ENCODE measurements at regions not wholly inside any gene's neighbourhood (a gene's known extent, or its start where the extent isn't known, plus 50 kb on each side); places are given as distances from the start of the nearest gene placed in this dataset.
"Not testable (repeated sequence)": the region's sequence is repeated elsewhere in the genome, so short reads cannot be mapped to it uniquely, and the experiment has no call there.

DNA sequence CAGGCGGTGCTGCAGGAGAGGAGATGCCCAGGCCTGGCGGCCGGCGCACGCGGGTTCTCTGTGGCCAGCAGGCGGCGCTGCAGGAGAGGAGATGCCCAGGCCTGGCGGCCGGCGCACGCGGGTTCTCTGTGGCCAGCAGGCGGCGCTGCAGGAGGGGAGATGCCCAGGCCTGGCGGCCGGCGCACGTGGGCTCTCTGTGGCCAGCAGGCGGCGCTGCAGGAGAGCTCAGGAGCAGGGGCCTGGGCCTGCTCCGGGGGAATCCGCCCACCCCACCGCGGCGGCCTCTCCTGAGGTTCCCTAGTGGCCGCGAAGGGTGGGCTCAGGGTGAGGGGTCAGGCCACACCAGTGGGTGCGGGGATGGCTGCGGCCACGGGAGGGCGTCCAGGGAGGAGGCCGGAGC, 75.9 kb downstream of the OR4F16 start:
- DNase-seq; H3K27ac ChIP-seq (ENCODE audit: low read depth in 2 of 2, low read length in 2 of 2); H3K9me3 ChIP-seq (ENCODE audit: control insufficient read depth in 2 of 3, insufficient read depth in 1 of 3, low read length in 3 of 3); H3K36me3 ChIP-seq (ENCODE audit: control insufficient read depth in 2 of 3, insufficient read depth in 3 of 3, low read length in 3 of 3); H3K4me1 ChIP-seq (ENCODE audit: control insufficient read depth in 2 of 3, insufficient read depth in 2 of 3, low read depth in 1 of 3, low read length in 3 of 3); intact Hi-C loops (cut with DNase I); H3K9ac ChIP-seq (ENCODE audit: low read length in 3 of 3); H3K27me3 ChIP-seq (ENCODE audit: control insufficient read depth, insufficient read depth, low read length); H3K4me3 ChIP-seq (ENCODE audit: low read length in 3 of 3); FAIRE-seq: not testable (repeated sequence)

DNA sequence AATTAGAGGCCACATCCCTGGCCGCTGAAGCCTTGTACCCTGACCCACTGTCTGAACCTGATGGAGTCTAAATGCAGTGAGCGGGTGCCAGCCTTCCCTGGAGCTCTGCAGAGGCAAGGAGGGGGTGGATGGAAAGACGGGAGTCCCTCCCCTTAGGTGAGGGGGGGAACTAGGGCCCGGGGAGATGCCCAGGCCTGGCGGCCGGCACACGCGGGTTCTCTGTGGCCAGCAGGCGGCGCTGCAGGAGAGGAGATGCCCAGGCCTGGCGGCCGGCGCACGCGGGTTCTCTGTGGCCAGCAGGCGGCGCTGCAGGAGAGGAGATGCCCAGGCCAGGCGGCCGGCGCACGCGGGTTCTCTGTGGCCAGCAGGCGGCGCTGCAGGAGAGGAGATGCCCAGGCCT, 77.3 kb downstream of the OR4F16 start:
- intact Hi-C loops (cut with DNase I); H3K27me3 ChIP-seq (ENCODE audit: control insufficient read depth, insufficient read depth, low read length); H3K4me1 ChIP-seq (ENCODE audit: control insufficient read depth in 2 of 3, insufficient read depth in 2 of 3, low read depth in 1 of 3, low read length in 3 of 3); FAIRE-seq; H3K27ac ChIP-seq (ENCODE audit: low read depth in 2 of 2, low read length in 2 of 2); H3K4me3 ChIP-seq (ENCODE audit: low read length in 3 of 3); H3K9ac ChIP-seq (ENCODE audit: low read length in 3 of 3); H3K9me3 ChIP-seq (ENCODE audit: control insufficient read depth in 2 of 3, insufficient read depth in 1 of 3, low read length in 3 of 3); H3K36me3 ChIP-seq (ENCODE audit: control insufficient read depth in 2 of 3, insufficient read depth in 3 of 3, low read length in 3 of 3); DNase-seq: not testable (repeated sequence)

DNA sequence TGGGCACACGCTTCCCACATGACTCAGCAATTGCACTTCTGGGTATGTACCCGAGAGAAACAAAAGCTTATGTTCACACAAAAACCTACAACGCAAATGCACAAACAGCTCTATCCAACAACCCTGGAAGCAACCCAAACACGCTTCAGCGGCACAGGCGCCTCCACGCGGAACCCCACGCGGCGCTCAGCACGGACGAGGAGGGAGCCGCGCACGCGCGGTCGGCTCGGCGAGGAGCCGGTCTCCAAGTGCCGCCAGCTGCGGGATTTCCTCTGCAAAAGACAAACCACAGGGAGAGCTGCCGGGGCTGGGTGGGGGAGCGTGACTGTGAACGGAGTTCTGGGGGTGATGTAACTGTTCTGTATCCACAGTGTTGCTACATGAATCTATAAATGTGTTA, 81.2 kb downstream of the OR4F16 start:
- FAIRE-seq; H3K4me3 ChIP-seq (ENCODE audit: low read length in 3 of 3); H3K9ac ChIP-seq (ENCODE audit: low read length in 3 of 3); intact Hi-C loops (cut with DNase I); H3K36me3 ChIP-seq (ENCODE audit: control insufficient read depth in 2 of 3, insufficient read depth in 3 of 3, low read length in 3 of 3); H3K27ac ChIP-seq (ENCODE audit: low read depth in 2 of 2, low read length in 2 of 2); H3K27me3 ChIP-seq (ENCODE audit: control insufficient read depth, insufficient read depth, low read length); H3K9me3 ChIP-seq (ENCODE audit: control insufficient read depth in 2 of 3, insufficient read depth in 1 of 3, low read length in 3 of 3); H3K4me1 ChIP-seq (ENCODE audit: control insufficient read depth in 2 of 3, insufficient read depth in 2 of 3, low read depth in 1 of 3, low read length in 3 of 3): not testable (repeated sequence)
- peak in 1 of 5 donors; percentile 68 for DNase-seq

DNA sequence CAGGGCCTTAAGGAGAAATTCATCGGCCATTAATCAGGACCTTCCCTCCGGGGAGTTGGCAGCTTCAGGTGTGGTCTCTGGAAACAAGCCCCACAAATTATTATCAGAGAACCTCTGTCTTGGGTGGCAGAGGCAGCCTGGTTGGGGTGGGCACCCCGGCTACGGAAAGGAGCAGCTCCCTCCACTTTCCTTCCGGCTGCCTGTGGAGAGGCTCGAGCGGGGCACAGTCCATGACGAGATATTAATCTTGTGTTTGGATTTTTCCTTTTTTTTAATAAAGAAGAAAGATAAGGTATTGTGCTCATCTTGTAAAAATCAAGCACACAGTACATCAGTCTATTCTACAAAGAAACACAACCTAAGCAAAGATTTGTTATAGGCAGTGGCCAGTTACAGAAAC, 98.2 kb downstream of the OR4F16 start:
- intact Hi-C loops (cut with DNase I), result not testable (repeated sequence)

DNA sequence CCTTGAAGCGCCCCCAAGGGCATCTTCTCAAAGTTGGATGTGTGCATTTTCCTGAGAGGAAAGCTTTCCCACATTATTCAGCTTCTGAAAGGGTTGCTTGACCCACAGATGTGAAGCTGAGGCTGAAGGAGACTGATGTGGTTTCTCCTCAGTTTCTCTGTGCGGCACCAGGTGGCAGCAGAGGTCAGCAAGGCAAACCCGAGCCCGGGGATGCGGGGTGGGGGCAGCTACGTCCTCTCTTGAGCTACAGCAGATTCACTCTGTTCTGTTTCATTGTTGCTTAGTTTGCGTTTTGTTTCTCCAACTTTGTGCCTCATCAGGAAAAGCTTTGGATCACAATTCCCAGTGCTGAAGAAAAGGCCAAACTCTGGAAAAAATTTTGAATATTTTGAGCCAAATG, 100.5 kb downstream of the OR4F16 start:
- H3K27me3 ChIP-seq (ENCODE audit: control insufficient read depth, insufficient read depth, low read length); H3K4me1 ChIP-seq (ENCODE audit: control insufficient read depth in 2 of 3, insufficient read depth in 2 of 3, low read depth in 1 of 3, low read length in 3 of 3); H3K27ac ChIP-seq (ENCODE audit: low read depth in 2 of 2, low read length in 2 of 2); intact Hi-C loops (cut with DNase I); H3K4me3 ChIP-seq (ENCODE audit: low read length in 3 of 3); H3K9ac ChIP-seq (ENCODE audit: low read length in 3 of 3); FAIRE-seq; H3K9me3 ChIP-seq (ENCODE audit: control insufficient read depth in 2 of 3, insufficient read depth in 1 of 3, low read length in 3 of 3); H3K36me3 ChIP-seq (ENCODE audit: control insufficient read depth in 2 of 3, insufficient read depth in 3 of 3, low read length in 3 of 3): not testable (repeated sequence)
- peak in 1 of 5 donors; percentile 80 for DNase-seq
- TF ChIP-seq, protein P1, sequence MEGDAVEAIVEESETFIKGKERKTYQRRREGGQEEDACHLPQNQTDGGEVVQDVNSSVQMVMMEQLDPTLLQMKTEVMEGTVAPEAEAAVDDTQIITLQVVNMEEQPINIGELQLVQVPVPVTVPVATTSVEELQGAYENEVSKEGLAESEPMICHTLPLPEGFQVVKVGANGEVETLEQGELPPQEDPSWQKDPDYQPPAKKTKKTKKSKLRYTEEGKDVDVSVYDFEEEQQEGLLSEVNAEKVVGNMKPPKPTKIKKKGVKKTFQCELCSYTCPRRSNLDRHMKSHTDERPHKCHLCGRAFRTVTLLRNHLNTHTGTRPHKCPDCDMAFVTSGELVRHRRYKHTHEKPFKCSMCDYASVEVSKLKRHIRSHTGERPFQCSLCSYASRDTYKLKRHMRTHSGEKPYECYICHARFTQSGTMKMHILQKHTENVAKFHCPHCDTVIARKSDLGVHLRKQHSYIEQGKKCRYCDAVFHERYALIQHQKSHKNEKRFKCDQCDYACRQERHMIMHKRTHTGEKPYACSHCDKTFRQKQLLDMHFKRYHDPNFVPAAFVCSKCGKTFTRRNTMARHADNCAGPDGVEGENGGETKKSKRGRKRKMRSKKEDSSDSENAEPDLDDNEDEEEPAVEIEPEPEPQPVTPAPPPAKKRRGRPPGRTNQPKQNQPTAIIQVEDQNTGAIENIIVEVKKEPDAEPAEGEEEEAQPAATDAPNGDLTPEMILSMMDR (IDR thresholded peaks at IDR 0.05; ENCODE audit: borderline replicate concordance, extremely low read depth, insufficient read depth), result peak; percentile 18

More for the DNA sequence above, 98.2 kb downstream of the OR4F16 start:
- H3K4me1 ChIP-seq (ENCODE audit: control insufficient read depth in 2 of 3, insufficient read depth in 2 of 3, low read depth in 1 of 3, low read length in 3 of 3); H3K4me3 ChIP-seq (ENCODE audit: low read length in 3 of 3); FAIRE-seq; H3K36me3 ChIP-seq (ENCODE audit: control insufficient read depth in 2 of 3, insufficient read depth in 3 of 3, low read length in 3 of 3); H3K9ac ChIP-seq (ENCODE audit: low read length in 3 of 3); H3K27ac ChIP-seq (ENCODE audit: low read depth in 2 of 2, low read length in 2 of 2); H3K27me3 ChIP-seq (ENCODE audit: control insufficient read depth, insufficient read depth, low read length); H3K9me3 ChIP-seq (ENCODE audit: control insufficient read depth in 2 of 3, insufficient read depth in 1 of 3, low read length in 3 of 3): not testable (repeated sequence)
- DNase-seq, result peak in 1 of 5 donors; percentile 23
